DMS 273 treated with DMSO at 0.1 percent for 48 hours (cell line): ENCODE measurements at regions not wholly inside any gene's neighbourhood (a gene's known extent, or its start where the extent isn't known, plus 50 kb on each side); places are given as distances from the start of the nearest gene placed in this dataset.

Experiments
- DNase-seq: peaks from one replicate; lab custom pipeline; 2025; lab: John Stamatoyannopoulos, UW

DNA sequence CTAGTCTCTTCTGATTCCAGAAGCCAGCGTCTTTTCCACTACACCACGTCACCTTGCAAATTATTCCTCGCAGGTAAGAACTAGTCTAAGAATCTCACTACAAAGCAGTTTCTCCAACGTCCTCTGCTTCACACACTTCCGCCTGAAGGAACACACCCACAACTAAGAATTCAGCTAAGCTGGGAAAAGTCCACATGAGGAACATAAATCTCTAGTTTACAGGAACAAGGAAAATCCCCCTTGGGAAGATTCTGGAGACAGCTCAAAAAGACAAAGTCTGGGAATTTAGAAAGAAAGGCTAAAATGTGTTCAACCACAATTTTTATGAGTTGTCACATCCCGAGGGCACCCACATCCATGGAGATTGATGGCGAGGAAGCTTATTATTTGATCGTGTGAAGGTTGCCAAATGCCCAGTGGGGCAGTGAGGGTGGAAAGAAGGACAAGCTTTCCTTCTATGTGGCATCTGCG, 780.2 kb upstream of the TBX3 start:
- DNase-seq = no peak

DNA sequence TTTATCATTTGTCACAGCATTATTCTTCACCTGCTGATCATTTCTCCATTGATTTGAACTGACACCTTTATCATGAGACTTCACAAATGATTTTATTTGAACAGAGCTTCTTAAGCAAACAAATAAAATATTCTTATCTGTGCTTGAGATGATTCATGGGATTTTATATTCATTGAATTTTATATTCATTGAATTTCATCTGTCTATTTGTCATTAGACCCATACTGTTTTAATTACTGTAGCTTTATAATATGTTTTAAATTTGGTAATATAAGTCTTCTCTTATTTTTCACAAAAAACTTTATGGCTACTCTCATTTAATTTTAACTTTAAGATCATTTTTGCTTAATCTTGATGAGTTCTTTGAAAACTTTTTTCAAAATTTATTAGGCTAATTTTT, 777.4 kb upstream of the TBX3 start:
- DNase-seq = no peak

DNA sequence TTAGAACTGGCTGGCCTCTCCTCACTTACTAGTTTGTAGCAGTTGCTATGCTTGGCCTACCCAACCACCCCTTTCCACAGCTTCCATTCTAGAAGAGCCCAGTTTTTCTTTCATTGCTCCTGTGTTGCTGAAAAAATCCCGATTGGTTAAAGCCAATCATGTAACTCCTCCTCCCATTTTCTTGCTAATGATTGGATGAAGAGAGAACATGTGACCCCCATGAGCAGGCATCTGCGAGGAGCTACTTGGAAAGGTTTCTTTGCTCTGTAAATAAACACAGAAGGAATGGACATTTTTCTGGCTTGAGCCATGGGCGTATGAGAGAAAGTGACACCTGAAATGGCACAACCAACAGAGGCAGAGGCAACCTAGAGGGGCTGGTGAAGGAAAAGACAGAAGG, 773.8 kb upstream of the TBX3 start:
- no peak for DNase-seq

DNA sequence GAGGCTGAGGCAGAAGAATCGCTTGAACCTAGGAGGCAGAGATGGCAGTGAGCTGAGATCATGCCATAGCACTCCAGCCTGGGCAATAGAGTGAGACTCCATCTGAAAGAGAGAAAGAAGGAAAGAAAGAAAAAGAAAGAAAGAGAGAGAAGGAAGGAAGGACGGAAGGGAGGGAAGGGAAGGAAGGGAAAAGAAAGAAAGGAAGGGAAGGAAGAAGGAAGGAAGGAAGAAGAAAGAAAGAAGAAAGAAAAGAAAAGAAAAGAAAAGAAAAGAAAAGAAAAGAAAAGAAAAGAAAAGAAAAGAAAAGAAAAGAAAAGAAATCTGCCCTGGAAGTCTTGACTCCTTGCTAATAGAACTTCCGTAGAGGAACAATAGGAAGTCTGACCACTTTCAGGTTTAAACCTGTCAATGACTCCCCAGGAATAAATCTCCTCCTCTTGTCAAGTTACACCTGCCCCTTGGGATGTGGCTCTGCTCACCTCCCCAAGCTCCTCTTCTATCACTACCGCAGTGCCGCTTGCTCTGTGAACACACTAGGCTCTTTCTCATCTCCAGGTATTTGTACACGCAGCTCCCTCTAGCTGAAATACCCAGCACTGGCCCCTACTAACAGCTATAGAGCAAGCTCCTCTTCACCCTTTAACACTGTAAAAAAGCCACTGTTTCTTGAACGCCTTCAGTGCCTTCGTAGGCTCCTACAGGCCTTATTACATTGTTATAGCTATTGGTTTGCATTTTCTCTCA, 773.1 kb upstream of the TBX3 start:
- DNase-seq = no peak

DNA sequence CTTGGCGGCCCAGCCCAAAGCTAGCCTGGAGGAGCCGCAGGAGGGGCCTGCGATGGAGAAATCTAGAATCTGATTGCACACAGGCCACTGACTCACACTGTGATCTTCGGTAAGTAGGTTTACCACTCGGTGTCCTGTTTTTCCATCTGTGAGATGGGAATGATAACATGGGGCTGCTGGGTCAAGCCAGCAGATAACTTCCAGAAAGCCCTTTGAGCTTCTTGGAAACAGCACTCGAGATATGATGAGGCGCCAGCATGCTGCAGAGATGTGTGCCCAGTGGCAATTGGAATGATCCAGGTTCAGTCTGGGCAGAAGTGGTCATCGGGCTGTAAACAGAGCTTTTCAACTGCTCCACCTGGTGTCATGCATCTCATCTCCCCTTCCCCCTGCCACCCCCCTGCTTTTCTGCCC, 771.3 kb upstream of the TBX3 start:
- no peak for DNase-seq

DNA sequence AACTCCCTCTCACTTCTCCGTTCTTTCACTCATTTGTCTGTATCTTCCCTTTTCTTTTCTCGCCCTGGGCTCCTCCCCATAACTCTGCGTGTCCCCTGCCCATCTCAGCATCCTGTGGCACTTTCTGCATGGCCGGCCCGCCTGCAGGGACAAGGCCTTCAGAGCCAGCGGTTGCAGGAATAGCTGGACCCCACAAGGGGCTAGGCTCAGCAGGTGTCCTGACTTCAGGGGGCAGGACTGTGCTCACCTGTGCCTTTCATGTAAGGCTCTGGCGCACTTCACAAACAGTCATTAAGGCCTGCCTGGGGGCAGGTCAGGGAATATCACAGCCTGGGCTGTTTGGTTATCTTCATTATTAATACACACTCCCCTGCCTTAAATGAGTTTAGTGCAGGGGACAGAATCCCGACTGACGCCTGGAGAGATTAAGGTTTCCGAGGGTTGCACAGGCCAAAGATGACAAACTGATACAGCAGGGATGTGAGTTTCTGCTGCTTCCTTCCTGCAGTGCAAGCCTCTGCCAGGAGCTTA, 768.8 kb upstream of the TBX3 start:
- no peak for DNase-seq

DNA sequence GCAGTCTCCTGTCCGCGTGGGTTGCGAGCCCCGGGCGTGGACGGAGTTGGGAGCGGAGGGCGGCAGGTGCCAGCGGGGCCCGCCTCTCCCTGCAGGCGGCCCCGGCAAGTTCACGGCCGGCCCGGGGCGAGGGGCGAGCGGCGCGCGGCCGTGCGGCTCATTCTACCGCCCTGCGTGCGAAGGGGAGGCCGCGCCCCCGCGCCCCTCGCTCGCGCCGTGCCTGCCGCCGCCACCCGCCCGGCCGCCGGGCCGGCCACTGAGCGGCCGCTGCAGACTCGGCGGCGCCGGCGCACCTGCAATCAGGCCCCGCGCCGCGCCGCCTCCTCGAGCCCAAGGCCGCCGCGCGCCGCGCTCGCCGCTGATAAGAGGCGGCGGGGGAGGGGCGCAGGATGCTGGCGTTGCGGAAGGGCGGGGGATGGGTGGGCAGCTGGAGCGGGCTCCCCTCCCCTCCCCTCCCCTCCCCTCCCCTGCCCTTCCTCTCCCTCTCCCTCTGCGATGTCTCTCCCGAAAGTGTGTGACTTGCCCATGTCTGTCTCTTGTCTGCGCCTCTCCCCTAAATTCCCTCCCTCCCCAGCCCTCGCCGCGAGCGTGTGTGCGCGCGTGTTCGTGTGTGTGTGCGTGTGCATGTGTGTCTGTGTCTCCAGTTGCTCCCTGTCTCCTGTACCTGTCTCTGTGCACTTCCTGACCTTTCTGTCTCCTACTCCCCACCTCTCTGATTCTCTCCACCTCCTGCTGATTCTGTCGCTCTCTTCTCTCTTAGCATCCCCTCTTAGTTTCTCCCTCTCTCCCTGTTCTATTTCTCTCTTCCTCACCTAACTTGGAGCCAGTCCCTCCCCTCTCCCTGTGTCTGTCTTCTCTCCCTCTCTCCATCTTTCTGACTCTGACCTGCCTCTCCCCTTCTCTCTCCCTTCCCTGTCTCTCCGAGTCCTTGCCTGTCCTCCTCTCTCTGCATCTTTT, 768.1 kb upstream of the TBX3 start:
- no peak for DNase-seq

DNA sequence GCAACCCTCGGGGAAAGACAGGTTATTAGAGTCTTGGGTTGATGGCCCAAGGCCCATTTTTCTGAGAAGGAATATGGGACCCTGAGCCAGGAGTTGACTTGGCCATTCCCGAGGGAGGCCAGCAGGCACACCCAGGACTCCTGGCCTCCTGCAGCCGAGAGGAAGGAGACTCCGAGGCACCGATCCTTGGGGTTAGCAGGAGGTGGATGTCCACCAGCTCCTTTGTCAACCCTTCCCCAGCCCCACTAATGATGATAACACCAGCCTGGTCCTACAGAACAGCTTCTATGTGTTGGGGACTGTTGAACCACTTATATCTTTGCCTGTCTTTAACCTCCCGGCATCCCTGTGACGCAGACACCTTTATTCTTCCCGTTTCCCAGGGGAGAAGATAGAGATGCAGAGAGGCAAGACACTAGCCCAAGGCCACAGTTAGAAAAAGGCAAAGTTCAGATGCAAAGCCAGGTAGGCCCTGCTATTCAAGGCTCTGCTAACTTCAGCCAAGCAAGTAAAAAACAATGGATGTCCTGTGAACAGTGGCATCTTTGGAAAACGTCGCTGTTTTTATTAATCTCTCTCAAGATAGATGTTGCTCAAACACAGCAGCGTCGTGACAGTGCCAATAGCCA, 767.3 kb upstream of the TBX3 start:
- no peak for DNase-seq

DNA sequence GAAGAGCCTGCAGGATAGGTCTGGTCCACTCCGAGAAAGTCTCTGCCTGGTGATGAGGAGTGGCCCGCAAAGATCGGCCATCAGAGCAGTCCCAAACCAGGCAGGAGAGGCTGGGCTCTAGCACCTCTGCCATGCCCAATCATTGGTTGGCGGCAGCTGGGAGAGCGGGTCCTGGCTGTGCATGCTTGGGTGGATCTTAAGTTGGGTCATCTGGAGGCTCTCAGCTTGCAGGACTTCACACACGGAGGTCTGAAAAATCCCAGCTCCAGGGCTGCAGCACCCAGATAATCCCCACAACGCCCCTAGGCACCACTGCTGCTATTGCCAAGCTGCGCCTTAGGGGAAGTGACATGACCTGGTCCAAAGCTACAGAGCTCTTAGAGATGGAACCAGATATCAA, 766.7 kb upstream of the TBX3 start:
- DNase-seq = no peak

DNA sequence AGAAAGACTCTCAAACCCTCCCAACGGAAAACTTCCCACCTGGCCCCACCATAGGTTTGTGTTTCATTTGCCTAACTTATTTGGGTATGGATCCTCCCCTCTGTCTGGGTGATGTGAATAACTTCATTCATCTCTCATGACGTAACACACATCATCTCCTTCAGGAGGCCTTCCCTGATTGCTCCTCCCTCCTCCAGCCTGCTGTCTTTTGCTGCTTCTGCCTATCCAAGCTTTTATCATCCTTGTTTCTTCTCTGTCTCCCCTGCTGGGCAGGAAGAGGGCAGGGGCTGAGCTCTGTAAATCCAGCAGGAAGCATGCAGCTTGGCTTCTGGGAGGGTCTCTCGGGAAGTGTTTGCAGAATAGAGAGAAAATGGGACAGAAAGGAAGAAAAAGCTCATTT, 766.0 kb upstream of the TBX3 start:
- no peak for DNase-seq

DNA sequence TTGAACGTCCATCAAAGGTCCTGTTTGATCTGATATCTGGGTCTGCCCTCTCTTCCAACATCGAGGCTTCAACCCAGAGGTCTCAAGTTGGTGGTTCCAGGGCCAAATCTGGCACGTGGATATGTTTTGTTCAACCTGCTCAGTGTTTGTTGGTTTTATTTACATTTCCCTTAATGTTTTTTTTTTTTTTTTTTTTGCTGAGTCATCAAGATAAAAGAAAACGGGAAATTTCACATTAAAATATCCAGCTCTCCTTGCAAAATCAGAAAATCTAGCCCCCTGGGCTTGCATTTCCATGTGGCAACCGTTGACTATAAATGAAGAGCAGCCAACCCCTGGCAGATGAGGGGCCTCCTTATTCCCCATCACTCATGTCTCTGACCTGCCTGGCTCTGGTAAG, 765.6 kb upstream of the TBX3 start:
- no peak for DNase-seq

DNA sequence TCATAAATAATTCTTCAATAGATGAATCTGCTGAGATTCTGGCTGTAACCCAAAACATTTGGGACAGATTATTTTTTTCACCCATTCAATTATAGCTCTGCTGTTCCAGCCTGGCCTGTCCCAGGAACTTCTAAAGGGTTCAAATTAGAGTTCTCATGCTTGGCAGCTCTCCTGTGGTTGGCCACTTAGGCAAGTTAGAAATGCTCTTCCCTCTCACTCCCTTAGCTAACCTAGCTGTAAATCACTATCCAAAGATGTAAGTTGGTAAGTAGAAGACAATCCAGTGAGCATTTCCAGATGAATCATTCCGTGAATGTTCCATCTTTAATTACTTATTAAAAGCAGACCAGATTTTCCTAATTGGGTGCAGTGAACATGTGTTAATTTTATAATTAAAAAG, 760.4 kb upstream of the TBX3 start:
- no peak for DNase-seq

DNA sequence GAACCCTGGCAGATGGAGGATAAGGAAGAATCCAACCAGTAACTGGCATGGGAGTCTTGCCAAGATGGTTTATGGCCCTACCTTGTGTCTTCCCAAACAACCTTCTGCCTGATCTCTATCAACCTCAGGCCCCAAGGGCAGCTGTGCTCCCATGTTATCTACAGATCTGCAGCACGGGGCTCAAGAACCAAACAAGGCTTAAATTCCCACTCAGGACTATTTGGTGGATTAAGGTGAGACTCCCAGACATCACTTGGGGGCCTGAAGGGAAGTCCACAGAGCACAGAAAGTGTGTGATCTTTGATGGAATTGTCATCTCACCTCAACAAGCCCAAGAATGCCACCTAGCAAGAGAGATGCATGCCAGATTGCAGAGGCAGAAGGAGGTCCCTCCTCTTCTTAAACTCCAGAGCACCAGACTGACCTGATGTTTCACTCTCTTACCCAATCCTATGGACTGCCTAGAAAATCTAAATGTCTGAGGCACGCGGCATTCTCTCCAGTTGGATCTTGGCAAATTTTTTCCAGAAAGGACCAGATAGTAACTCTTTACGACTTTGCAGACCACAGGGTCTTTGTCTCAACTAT, 759.5 kb upstream of the TBX3 start:
- DNase-seq = no peak

DNA sequence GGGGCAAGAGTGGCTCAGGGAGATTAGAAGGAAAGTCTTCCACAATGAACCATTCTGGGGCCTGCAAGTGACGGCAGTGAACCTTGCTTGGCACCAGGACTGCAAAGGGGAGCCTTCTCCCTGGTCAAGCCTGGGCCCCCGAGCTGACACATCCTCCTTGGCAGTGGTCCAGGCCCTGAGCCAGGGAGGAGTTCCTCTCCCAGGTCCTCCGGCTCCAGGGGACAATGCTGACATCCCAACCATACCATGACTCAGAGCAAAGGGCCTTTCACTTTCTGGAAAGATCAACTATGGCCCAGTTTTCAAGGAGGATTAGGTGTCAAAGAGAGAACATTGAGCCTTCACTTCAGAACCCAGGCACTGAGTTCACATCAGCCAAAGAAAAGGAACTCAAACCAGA, 756.5 kb upstream of the TBX3 start:
- DNase-seq = no peak

DNA sequence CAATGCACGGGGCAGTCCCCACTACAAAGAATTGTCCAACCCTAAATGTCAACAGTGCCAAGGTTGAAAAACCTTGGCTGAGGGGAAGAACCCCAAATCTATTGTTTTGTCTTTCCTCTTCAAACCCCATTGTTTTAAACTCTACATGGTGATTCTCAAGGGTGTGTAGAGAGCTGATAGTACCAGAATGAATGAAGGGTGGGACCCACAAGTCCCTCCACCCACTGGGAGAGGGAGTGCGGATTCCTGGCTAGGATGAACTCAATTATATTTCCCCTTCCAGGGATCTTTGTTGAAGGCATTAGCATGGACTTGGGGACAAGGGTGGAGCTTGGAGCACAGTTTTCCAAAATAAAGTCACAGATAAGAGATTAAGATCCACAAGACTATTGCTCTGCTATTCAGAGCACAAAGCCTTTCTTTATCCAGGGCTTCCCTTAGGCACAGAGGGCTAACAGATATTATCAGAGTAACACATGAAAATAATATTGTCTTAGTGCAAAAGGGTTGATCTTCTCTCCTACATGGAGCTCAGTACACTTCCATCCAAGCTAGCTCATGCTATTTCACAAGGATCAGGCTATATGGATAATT, 755.1 kb upstream of the TBX3 start:
- DNase-seq = no peak

DNA sequence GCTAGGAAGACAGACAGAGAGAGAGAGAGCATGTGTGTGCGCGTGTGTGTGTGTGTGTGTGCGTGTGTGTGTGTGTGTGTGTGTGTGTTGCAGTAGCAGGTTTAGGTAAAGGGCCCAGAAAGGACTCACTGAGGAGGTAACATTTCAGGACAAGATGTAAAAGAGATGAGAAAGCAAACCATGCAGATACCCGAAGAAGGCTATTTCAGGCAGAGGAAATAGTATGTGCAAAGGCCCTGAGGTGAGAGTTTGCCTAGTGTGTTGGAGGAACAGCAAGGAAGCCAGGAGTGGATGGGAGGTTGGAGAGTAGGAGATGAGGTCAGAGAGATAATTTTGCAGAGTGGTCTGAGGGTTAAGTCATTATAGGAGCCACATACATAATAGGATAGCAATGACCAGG, 754.3 kb upstream of the TBX3 start:
- DNase-seq = no peak

DNA sequence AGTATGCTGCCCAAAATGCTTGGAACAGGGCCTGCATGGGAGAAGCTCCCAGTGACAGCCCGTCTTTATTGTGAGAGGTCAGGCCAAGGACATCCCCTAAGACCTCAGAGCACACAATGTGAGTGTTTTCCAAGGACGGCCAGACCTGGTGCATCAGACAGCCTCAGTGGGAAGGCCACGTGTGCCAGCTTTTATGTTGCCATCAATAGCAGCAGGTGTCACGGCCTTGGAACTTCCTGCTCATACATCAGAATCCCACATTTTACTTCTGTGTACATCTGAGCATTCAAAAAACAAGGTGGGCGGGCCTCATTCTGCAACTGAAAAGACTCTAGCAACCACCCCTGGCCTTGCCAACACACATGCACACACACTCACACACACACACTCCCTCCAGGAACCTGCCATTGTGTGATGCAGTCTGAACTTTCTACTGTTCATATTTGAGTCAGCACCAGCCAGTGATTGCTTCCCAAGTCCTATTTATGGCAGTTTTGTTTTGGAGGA, 753.1 kb upstream of the TBX3 start:
- no peak for DNase-seq

DNA sequence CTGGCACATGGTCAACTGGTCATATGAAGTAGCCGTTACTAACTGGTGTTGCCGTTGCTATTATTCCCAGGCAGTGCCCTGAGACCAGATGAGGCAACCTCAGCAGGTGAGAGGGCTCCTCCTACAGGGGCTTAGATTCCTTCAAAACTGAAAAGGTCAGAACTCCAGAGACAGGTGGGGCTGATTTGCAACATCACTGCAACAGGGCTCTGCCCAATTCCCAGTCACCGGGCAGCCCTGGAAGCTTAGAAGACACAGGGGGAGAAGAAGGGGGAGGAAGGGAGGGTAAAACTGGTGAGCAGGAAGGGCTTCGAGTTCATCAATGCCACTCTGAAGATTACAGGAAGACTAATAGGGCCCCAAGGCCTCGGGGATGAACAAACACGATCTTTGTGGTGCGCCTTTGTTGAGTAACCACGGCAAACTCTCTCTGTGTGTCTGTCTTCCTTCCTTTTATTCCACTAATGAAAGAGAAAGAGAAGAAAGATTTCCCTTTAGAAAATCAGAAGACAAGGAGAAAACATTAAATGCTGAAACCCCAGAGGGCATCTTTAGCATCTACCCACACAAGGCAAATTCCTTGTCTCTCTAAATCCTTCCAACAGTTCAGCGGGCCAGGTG, 749.1 kb upstream of the TBX3 start:
- no peak for DNase-seq

DNA sequence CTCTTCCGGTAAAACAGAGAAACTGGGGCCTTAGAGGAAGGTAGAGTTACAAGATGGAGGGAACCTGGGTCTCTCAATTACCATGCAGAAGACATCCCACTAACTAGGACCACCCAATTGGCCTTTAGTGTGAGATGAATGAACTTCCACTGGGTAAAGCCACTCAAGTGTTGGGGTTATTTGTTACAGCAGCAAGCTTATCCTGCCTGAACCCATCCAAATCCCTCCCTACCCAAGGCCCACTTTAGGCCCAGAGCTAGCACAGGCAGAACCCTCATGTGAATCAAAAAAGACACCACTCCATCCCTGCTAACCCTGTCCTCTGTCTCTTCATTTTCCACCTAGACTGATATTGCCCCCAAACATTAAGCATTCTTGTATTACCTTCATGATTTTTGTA, 746.7 kb upstream of the TBX3 start:
- DNase-seq = no peak

DNA sequence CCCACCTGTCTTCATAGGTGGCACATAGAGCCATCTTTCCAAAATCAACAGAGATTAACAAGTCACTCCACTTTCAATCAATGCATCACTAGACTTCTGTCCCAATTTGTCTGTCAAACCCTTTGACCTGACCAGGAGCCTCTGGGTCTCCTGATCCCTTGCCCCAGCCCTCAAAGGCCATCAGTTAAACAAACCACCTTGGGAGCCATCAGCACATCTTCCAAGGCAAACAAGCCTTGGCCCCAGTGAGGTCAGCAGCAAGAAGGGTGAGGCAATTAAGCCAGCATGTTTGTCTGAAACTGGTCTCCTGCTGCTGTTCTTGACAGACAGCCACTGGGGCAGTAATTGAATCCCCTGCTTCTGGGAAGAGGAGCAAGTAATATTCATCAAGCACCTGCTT, 742.8 kb upstream of the TBX3 start:
- no peak for DNase-seq

DNA sequence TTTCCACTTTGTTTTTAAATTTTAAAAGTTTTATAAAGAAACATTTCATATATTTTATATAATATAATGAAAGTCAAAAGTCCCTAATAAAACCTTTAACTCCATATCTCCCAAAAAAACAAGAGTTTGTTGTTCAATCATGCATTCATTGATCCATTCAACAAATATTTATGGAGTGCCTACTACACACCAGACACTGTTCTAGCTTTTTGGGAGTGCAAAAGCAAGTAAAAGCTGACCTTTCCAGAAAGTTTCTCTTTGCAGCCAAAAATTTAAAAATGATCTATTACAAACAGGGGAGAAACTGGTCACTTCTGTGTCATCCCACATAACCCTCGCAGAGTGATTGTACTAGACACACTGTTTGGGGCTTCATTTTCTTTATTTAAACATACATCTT, 740.0 kb upstream of the TBX3 start:
- no peak for DNase-seq
